ENCODE measurements at regions not wholly inside any gene's neighbourhood (a gene's known extent, or its start where the extent isn't known, plus 50 kb on each side); places are given as distances from the start of the nearest gene placed in this dataset.

GRCh38 chr6:28597217-28597835, 71.6 kb downstream of the GPX5 start:
- TF ChIP-seq POLR2A (IDR thresholded peaks at IDR 0.05; ENCODE audit: low read depth, low read length) (no peak), POLR2AphosphoS5 (IDR thresholded peaks at IDR 0.05; ENCODE audit: low read depth, low read length) (no peak)

Measured in GM12892 (cell line).